ENCODE measurements at regions not wholly inside any gene's neighbourhood (a gene's known extent, or its start where the extent isn't known, plus 50 kb on each side); places are given as distances from the start of the nearest gene placed in this dataset.
A peak's percentile ranks its signal among the peaks of the same experiment; 100 is the strongest.

GRCh38 chr15:62483814-62484213, 318.7 kb upstream of the C2CD4B start:
- ChIA-PET CTCF (interaction anchor here (0.9 to 4.2 kb wide), 7 partner anchors 10 to 258 kb away, joined by 3 to 25 read pairs (median 4); no protein-coding TSS in a partner anchor), POLR2A (interaction anchor here (1.2 kb wide), 1 partner anchor 14 kb away, joined by 5 read pairs; no protein-coding TSS in a partner anchor)
- no peak for DNase-seq (ENCODE audit: low read depth, low spot score)
- TF ChIP-seq, protein P1, sequence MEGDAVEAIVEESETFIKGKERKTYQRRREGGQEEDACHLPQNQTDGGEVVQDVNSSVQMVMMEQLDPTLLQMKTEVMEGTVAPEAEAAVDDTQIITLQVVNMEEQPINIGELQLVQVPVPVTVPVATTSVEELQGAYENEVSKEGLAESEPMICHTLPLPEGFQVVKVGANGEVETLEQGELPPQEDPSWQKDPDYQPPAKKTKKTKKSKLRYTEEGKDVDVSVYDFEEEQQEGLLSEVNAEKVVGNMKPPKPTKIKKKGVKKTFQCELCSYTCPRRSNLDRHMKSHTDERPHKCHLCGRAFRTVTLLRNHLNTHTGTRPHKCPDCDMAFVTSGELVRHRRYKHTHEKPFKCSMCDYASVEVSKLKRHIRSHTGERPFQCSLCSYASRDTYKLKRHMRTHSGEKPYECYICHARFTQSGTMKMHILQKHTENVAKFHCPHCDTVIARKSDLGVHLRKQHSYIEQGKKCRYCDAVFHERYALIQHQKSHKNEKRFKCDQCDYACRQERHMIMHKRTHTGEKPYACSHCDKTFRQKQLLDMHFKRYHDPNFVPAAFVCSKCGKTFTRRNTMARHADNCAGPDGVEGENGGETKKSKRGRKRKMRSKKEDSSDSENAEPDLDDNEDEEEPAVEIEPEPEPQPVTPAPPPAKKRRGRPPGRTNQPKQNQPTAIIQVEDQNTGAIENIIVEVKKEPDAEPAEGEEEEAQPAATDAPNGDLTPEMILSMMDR (IDR thresholded peaks at IDR 0.05; ENCODE audit: insufficient read depth, low read length, missing control alignments), result no peak
- H3K4me3 ChIP-seq (ENCODE audit: low read depth, low read length), result no peak overlapping the region

DNA sequence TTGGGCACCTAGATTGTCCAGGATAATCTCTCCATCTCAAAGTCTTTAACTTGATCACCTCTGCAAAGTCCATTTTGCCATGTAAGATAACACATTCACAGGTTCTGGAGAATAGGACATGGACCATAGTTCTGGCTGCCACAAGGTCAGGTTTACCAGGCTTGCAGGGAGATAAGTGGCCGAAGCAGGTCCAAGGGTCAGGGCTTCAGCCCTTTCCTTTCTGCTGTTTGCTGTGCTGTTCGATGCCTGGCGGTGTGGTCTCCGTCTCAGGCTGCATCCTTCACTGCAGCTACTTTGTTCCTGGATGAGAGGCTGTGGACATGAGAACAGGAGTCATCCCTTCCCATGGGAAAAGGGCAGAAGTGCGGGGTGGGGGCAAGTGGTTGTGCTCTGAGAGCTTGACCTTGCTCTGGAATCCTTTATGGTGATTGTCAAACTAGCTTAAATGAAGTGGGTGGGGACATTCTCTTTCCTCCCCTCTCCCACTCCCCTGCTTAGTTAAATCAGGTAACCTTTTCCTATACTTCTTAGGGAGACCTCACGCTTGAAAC, 320.2 kb upstream of the C2CD4B start:
- CTCF ChIA-PET, result interaction anchor here (1.6 to 4.2 kb wide), 2 partner anchors 10 to 16 kb away, joined by 4 to 25 read pairs; no protein-coding TSS in a partner anchor
- POLR2A ChIA-PET, result no interaction called here
- no peak for DNase-seq (ENCODE audit: low read depth, low spot score)
- TF ChIP-seq, protein P1 (IDR thresholded peaks at IDR 0.05; ENCODE audit: insufficient read depth, low read length, missing control alignments), result no peak
- no peak overlapping the region for H3K4me3 ChIP-seq (ENCODE audit: low read depth, low read length)

GRCh38 chr15:62486041-62486440, 321.0 kb upstream of the C2CD4B start:
- ChIA-PET POLR2A (no interaction called here), CTCF (interaction anchor here (1.6 to 4.2 kb wide), 2 partner anchors 10 to 17 kb away, joined by 4 to 25 read pairs; no protein-coding TSS in a partner anchor)
- H3K4me3 ChIP-seq (ENCODE audit: low read depth, low read length), result no peak overlapping the region
- TF ChIP-seq, protein P1 (IDR thresholded peaks at IDR 0.05; ENCODE audit: insufficient read depth, low read length, missing control alignments), result no peak
- DNase-seq (ENCODE audit: low read depth, low spot score), result peak; percentile 46

- CTCF ChIA-PET, result no interaction called here
- TF ChIP-seq, protein P1 (IDR thresholded peaks at IDR 0.05; ENCODE audit: insufficient read depth, low read length, missing control alignments), result no peak
- H3K4me3 ChIP-seq (ENCODE audit: low read depth, low read length), result no peak overlapping the region
- POLR2A ChIA-PET, result no interaction called here
- DNase-seq (ENCODE audit: low read depth, low spot score), result no peak
Measured at GRCh38 chr15:62488387-62488786, 323.3 kb upstream of the C2CD4B start.

- no peak for DNase-seq (ENCODE audit: low read depth, low spot score)
- ChIA-PET CTCF (interaction anchor here (0.6 to 1.1 kb wide), 2 partner anchors 126 to 251 kb away, joined by 3 read pairs; no protein-coding TSS in a partner anchor), POLR2A (no interaction called here)
- TF ChIP-seq, protein P1 (IDR thresholded peaks at IDR 0.05; ENCODE audit: insufficient read depth, low read length, missing control alignments), result no peak
- no peak overlapping the region for H3K4me3 ChIP-seq (ENCODE audit: low read depth, low read length)
Measured at GRCh38 chr15:62491642-62492041, 326.6 kb upstream of the C2CD4B start.

DNA sequence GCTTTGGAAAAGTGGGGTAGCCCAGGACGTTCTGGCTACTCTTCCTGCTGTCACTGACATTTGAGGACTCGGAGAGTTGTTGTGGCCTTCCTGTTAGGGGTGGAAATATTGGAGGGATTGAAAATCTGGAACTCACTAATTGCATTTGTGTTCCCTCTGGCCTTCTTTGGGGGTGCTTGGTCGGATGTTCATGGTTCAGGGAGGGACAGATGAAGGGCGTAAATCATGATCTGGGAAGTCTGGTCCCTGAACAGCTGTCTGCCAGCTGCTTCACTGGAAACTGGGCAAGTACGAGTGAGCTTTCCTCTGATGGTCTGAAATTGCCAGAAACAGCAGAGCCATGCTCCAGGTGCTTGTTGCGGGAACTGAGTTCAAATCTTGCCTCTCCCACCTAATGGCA, 327.8 kb upstream of the C2CD4B start:
- no peak for DNase-seq (ENCODE audit: low read depth, low spot score)
- POLR2A ChIA-PET, result no interaction called here
- TF ChIP-seq, protein P1 (IDR thresholded peaks at IDR 0.05; ENCODE audit: insufficient read depth, low read length, missing control alignments), result no peak
- CTCF ChIA-PET, result no interaction called here
- H3K4me3 ChIP-seq (ENCODE audit: low read depth, low read length), result no peak overlapping the region
